COLO829 (cell line): ENCODE measurements at regions not wholly inside any gene's neighbourhood (a gene's known extent, or its start where the extent isn't known, plus 50 kb on each side); places are given as distances from the start of the nearest gene placed in this dataset.

Source experiments
- DNase-seq: peaks from one replicate; pipeline ENCODE4 v3.0.0; 2012; ENCODE audit warnings: low spot score

DNA sequence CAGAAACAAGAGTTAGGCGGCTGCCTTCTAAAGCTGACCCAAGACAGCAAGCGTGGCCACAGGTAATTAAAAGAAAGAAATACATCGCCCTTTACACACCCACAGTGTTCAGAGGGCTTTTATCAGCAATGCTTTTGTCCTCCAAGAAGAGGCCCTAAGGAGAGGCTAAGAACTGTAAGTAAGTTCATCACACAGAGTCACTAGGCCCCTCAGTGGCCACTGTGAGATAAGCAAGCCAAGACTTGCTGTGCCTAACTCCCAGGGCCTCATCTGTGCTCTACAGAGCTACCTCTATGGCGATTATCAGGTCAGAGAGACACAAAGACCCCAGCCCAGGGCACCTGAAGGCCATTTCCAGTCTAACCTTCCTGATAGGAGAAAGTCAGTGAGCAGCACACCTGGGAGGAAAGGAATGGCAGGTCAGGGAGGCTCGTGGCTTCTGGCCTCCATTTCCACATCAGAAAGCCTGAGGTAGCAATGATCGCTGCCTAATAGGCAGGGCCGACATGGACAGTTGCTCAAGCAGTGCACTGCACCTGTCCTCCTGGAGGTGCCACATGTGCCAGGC, 545.2 kb upstream of the CDH11 start:
- no peak for DNase-seq

DNA sequence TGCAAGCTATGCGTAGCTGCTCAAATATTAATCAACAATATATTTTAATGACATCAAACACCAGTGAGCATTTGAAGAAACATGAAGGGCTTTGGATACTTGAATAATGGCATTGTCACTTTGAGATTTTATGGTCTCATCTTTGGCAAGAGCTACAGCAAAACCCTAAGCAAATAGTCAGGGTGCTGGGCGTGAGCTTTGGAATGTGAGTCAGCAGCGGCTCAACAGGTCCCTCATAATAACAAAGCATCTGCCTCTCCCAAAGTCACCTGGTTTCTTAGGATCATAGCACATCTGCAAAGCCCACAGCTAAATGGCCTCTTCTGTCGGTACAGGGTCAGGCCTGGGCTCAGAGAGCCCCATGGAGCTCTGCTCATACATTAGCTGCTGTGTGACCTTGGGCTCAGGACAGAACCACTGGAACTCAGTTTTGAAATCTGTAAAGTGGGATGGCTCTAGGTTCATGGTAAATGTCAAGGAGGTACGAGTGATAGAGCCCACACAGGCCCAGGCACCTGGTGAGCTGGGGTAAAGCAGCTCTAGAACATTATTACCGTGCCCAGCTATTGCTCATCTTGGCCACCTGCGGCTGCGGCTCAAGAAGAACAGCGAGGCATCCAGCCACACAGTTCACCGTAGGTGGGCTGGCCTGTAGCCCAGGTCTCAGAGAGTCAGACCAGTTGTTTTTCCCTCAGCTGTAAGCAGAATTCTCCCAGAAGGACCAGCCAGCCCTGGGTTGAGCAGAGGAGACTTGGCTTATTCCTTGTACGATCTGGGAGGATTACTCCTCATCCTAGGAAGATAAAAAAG, 544.5 kb upstream of the CDH11 start:
- no peak for DNase-seq

DNA sequence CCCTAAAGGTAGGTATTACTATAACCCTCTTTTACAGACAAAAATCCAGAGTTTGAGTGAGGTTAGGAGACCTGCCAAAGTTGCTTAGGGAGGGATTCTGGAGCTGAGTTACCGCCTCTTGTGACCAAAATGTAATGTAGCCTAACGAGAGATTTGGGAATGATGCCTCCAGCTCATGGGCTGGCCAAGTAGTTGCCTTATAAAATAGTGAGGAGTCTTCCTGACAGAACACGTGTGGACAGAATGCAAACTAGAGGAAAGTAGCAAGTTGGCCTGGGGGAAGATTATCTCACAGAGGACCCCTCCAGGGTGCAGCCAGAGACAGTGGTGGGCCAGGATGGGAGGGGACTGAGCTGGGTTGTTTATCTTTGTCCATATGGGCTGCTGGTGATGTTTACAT, 543.7 kb upstream of the CDH11 start:
- no peak for DNase-seq

DNA sequence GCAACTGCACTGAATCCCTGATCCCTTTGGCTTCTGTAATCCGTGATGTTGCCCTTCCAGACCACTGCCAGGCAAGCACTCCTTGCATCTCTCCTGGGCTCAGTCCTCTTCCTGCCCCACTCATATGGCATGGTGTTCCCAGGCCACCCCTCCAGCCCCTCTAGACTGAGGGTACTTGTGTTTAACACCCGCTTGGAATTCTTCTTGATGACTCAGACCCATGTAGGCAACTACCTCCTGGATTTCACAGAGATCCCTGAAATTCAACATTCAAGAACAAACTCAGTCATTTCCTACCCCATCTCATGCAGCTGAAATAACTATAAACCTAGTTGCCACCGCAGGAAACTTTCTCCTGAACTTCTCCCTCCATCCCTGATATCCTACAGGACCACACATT, 541.9 kb upstream of the CDH11 start:
- DNase-seq: no peak

DNA sequence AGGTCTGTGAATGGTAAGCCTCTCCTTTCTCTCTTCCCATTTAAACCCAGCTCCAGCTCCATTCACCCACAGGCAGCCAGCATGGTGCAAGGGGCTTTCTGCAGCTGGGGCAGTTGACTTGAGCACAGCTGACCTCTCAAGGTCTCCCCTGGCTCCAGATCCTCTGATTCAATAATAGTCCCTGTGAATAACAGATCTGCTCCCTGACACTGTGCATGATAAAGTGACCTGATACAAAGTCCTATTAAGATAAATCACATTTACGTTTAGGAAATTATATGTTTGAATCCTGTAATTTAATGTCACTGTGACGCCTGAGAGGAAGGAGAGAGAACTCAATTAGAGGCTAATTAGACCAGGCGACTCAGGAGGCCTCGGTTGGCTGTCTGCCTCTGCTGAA, 540.4 kb upstream of the CDH11 start:
- DNase-seq: no peak

DNA sequence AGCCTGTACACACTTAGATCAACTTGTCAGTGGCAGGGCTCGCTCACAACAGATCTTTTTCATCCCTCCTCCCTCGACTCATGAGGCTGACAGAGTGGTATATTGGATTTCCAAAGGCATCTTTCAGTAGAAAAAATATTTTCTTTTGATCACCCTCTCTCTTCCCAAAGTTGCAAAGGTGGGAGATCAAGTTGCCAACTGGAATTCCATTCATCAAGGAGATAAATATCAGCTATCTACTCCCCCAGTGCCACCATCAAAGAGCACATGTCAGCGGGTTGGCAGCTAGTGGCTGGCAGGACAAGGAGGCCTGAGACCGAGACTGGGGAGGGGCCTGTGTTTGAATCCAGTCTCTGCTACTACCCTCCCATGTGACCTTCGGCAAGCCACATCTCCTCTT, 539.7 kb upstream of the CDH11 start:
- DNase-seq: no peak

DNA sequence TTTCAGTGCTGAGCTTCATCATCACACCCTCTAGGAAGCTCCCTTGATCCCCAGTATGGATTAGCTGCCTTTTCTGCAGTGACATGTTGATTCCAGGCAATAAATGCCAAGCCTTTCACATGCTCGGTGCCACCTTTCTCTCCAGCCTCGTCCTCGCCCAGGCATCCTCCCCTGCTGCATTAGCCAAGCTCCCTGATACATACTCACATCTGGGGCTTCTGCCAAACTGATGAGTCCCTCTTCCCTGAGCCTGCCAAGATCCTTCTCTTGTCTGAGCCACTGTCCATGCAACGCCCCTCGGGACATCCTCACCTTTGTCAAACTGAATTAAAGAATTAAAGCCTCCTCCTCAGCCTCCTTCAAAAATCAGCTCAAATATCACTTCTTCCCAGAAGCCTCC, 538.5 kb upstream of the CDH11 start:
- no peak for DNase-seq

DNA sequence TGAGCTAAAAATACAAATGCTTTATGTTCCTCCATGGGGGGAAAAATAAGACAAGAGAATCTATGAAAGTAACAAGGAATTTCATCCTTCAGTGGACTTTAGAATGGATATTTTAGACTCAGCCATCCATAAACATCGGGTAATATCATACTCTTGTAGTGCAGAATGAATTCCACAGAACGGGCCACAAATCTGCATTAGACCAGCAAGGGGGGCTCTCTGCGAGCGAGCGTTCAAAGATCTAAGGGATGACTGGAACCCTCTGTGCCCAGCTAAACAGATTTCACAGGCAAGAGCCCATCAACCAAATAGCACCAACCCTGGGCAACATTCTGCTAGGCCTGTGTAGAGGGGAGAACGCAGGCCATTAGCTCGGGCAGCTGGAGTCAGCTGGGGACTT, 537.9 kb upstream of the CDH11 start:
- no peak for DNase-seq

DNA sequence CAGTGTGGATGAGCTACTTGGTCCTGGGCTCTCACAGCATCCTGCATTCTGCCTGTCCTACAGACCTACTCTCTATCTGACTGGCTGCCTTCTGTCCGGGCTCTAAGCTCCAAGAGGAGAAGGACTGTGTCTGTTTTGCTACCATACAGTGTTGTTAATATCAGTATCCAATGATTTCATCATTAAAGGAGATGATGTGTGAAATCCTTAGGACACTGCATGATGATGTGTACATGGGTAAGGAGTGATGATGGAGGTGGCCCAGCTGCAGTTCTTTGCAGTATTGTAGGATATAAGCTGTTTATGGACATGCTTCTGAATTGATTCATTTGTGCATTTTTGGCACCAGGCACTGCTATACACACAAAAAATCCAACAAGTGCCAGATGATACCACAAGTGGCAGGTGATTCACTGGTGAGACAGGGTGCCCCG, 536.9 kb upstream of the CDH11 start:
- no peak for DNase-seq

DNA sequence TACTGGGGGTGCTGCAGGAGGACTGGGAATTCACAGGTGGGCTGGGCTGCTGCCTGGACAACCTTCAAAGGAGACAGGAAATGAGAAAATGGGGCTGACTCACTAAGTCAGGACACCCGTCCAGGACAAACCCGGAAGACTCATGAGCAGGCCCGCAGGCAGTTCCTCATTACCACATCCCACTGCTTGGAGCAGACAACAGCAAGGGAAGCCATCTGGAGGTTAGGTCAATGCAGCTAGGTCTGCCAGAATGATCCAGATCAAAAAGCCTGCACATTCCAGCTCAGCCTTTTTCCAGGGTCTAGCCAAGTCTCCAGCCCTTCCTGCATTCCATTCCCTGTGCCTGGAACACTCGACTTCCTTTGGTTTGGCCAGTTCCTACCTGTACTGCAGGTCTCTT, 536.5 kb upstream of the CDH11 start:
- DNase-seq: no peak

DNA sequence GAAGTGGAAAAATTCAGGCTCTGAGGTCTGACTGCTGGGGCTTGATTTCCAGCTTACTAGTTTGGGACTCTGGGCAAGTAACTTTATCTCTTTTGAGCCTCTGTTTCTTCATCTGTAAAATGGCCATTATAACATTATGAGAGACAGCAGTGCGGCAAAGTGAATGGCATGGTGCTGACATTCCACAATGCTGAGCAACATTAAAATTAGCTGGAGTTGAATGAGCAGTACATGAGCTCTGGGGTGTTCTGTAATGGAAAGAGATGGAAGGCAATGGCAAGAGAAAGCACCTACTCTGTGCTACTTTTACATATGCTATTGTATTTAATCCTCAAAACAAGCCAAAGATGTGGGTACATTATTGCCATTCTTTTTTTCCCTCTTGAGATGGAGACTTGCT, 535.7 kb upstream of the CDH11 start:
- DNase-seq: no peak

DNA sequence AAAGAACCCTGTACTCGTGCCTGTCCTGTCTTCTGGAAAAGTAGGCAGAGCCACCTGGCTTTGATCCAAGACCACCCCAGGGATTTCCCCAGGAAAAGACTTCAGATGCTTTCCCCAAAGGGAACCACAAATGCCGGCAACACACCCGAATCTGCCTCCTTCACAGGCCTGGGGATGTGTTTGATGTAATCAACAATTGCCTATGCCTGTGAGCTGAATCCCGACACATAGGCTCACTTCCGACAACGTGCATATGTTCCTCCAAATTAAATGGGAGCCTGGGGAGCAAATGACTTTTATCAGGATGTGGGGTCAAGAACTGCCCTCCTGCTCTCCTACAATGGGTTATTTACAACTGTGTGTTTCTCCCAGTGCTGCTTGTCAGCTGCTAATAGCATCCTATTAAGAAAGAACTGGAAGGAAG, 535.2 kb upstream of the CDH11 start:
- no peak for DNase-seq

DNA sequence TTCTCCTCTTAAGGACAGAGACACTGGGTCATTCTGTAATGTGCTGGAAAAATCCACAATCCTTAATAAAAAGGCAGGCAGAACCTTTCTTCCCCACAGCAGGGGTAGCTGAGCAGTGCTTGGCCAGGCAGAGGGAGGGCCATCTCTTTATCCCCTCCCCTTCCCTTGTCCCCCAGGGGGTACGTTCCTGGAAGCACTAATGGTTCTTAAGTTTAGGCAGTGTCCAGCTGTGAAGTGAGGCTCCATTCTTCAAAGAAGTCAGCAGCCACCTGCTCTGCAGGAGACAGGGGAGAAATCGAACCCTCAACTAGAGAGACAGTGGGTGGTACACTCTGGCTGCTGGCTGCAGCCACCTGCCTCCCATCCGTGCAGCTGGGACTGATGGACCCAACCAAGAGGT, 533.9 kb upstream of the CDH11 start:
- no peak for DNase-seq

DNA sequence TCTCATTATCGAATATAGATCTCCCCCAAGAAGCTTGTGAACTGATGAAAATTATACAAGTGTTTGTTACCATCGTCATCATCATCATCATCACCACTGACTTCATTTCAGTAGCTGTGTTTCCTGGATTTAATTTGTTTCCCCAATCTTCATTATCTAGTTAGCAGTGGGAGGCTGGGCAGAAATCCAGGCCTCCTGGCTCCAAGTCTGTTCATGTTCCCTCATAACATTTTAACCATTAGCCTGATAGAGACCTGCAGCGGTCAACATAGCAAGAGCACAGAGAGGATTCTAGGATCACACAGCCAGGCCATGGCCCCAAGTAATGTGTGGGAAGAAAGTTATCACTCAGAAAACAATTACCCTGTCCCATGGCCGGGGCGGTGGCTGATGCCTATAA, 526.2 kb upstream of the CDH11 start:
- no peak for DNase-seq

DNA sequence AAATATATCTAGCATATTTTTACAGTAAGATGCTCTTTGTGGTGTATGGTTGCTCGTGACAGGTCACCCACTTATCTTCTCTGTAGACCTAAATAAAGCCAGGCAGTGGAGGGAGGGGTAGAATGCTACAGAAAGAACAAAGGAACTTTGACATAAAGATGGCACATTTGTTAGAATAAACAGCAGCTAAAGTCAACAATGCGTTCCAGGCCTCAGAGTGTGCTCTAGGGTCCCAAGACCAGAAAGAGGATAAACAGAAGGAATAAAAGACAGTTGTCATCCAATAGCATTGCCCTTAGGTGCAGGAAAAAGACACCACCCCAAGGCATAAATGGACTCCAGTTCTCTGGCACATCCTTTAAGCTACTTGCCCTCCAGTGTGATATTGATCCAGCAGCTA, 523.0 kb upstream of the CDH11 start:
- no peak for DNase-seq

DNA sequence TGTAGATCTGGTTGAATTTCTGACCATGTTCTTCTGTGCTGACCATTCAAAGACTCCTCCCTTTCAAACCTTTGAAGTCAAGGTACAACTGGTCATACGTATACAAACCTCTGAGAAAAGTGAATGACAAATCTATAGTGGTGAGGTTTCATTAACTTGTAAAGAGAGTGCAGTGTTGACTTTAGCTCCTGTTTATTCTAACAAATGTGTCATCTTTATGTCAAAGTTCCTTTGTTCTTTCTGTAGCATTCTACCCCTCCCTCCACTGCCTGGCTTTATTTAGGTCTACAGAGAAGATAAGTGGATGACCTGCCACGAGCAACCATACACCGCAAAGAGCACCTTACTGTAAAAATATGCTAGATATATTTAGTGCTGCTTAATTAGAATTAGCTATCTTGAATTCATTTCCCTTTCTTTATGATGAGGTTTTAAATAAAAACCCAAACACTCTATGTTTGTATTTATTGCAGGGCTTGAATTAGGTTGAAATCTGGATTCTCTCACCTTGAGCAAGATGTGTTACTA, 520.0 kb upstream of the CDH11 start:
- no peak for DNase-seq

DNA sequence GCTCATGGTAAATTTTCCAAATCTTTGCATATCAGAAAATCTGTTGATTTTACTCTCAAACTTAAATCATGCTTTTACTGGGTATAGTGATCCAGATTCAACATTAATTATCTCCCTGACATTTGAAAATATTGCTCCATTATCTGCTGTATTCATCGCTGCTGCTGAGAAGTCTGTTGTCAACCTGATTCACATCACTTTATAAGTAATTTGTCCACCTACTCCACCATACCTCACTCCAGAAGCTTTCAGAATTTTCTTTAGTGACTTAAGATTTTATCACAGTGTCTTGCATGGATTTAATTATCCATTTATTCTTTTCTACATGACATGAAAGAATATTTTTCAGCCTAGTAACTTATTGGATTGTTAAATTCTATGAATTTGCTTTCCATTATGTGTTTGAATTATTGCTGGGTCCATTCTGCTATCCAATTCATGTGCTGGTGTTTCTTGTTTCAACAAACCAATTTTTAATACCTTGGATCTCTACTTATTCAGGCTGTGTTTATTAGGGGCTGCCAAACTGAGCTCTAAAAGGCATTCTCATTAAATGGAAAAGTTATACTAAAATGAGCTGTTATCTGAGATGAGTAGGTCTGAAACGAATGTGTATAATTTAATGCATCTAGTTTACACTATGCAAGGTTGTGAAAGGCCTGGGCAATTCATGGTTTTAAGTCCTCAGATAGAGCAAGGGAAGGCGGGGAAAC, 519.3 kb upstream of the CDH11 start:
- DNase-seq: no peak

DNA sequence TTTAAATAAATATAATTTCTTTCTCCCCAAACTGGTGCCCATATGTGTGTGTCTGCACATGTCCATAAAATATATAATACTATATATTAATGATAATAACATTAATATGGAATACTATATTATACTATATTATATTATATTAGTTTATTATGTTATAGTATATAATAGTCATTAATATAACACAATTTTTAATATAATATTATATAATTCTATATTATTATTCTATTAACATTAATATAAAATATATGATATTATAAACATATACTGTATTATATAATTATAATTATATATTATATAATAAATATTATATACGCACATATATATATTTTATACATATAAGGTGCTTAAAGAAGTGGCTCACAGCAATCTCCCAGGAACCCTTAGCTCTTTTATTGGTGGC, 513.0 kb upstream of the CDH11 start:
- no peak for DNase-seq

DNA sequence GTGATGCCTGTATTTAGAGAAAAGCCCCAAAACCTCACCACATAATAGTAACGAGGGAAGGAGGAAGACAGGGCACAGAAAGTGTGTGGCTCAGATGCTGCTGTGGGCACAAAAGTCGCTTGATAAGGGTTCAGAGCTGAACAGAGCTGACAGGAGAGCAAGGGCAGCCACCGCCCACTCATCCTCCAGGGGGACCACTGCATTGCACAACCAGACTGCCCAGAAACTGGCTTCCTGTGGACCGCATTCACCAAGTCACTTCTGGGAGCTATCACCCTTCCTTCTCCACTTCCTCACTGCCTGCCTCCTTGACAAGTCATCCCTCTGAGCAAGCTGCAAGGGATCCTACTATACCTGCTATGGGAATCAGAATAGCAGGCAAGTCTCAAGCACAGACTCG, 512.4 kb upstream of the CDH11 start:
- DNase-seq: no peak

DNA sequence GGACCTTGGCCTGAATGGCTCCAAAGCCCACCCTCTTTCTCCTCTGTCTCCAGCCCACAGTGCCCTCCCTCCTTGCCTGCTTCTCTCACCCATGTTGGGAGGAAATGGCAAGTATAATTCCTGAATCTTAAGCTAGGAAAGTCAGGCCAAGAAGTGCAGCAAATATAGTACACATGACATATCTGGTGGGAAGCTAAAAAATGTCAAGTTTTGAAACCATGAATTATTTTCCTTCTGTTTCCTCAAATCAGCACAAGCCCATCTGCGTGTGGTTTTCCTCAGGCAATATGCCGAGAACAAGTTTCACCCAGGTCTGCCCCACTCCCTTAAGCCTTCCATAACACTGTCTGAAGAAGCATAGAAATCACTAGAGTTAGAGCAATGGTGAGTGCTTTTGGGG, 502.8 kb upstream of the CDH11 start:
- DNase-seq: no peak

DNA sequence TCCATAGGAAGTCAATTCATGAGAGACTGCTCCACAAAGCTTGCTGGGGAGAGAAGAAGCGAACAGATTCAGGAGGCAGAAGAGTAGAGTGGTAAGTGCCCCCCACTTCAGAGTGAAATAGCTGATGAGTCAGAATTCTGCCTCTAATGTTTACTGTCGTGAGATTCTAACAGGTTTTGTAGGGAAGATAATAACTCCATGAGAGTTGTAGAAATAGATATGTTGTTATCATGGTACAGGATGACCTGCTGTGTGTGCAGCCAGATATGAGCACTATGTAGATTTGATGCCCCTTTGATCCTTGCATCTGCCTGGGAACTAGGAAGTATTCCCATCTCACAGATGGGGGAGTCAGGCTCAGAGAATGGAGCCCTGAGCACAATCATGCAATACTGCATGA, 502.4 kb upstream of the CDH11 start:
- no peak for DNase-seq

DNA sequence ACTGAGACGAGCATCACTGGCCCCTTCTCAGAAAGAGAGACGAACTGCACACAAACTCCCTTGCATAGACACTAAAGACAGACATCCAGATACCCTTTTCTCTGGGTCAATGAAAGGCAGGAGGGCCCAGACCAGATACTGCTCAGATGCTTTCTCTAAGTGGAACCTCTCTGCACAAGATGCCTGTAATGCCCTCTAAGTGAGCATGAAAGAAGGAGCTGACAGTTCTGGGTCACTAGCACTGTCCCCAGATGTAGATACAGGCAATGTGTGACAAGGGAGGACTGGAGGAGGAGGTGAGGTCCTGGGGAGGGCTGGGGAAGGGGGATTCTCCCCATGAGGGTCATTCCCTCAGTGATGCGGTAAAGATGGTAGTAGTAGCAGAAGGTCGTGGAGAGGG, 501.0 kb upstream of the CDH11 start:
- DNase-seq: no peak

DNA sequence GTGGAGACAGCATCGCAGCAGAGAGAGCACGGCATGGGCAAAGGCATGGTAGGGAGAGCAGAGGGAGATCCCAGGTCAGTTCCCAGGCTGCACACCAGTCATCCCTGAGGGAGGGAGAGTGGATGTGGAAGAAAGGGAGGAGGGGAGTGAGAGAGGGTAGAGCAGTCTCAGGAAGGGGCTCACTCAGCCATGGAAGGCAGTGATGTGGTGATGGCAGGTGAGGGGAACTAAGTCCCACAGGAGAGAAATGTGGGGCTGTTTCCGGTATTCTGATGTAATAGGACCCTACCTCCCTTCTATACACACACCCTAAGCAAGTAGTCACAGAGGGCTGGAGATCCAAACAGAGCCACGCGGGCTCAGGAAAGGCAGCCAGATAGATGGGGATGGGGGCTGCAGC, 500.3 kb upstream of the CDH11 start:
- DNase-seq: no peak
